A549 (cell line): ENCODE measurements at regions not wholly inside any gene's neighbourhood (a gene's known extent, or its start where the extent isn't known, plus 50 kb on each side); places are given as distances from the start of the nearest gene placed in this dataset.
A peak's percentile ranks its signal among the peaks of the same experiment; 100 is the strongest.

ENCODE experiments used
- ATAC-seq, 2 experiments: fragments of 200-7000 bp in 1 of 2; fragments of >200 bp in 1 of 2; cut with Nextera tagmentation in 1 of 2; cut with Tn5 transposase in 1 of 2; 3 replicates each; pipeline versions ENCODE4 v1.8.0 to v1.9.1; 2018 to 2020; ENCODE audit warnings: mild to moderate bottlenecking in 1 of 2, moderate library complexity in 1 of 2
- CTCF ChIA-PET: fragments of 300-600 bp; sonication (Branson Sonifier 250); formaldehyde crosslinking; extraction: SDS; loops from one replicate; lab custom pipeline; 2021; ENCODE audit warnings: antibody characterized with exemption, inconsistent platforms; lab: Yijun Ruan, JAX
- POLR2A ChIA-PET: fragments of 350-600 bp; formaldehyde crosslinking; extraction: SDS; loops from one replicate; lab custom pipeline; 2021; ENCODE audit warnings: antibody characterized with exemption, inconsistent platforms; lab: Yijun Ruan, JAX
- DNase-seq, 2 experiments: peaks; one replicate each; pipeline versions ENCODE4 v3.0.0 to v3.0.0-alpha.2; 2011 to 2016; ENCODE audit warnings: low read depth in 1 of 2, low spot score in 1 of 2
- FAIRE-seq: peaks from 2 replicates; lab custom pipeline; 2011; peaks lifted over from hg19 to GRCh38; lab: Jason Lieb, UNC
- H3K27ac ChIP-seq, 2 experiments: fragments of >200 bp; sonication (Bioruptor Twin); formaldehyde crosslinking; 3 replicates each; pipeline ENCODE4 v1.5.1; 2016 to 2017
- H3K4me1 ChIP-seq: fragments of >200 bp; sonication (Bioruptor Twin); formaldehyde crosslinking; 3 replicates; pipeline ENCODE4 v1.6.1; 2016
- H3K4me2 ChIP-seq: fragments of >200 bp; sonication (Bioruptor Twin); formaldehyde crosslinking; 3 replicates; pipeline ENCODE4 v1.6.1; 2016
- H3K4me3 ChIP-seq: fragments of >200 bp; sonication (Bioruptor Twin); formaldehyde crosslinking; 3 replicates; pipeline ENCODE4 v1.5.1; 2016
- H3K9me3 ChIP-seq: fragments of >200 bp; sonication (Bioruptor Twin); formaldehyde crosslinking; 3 replicates; pipeline ENCODE4 v1.6.1; 2016
- BCL3 ChIP-seq: fragments of >200 bp; sonication (Bioruptor Twin); formaldehyde crosslinking; IDR thresholded peaks from 3 replicates; pipeline ENCODE4 v1.6.1; 2016
- BHLHE40 ChIP-seq: IDR thresholded peaks from 2 replicates; pipeline ENCODE4 v1.6.1; 2012; ENCODE audit warnings: low read depth, low read length, inconsistent platforms
- EHF ChIP-seq: fragments of 250-450 bp; sonication (Bioruptor Pico); IDR thresholded peaks from 2 replicates; pipeline ENCODE4 v1.5.0; 2020; ENCODE audit warnings: mild to moderate bottlenecking
- EP300 ChIP-seq, 2 experiments: fragments of >200 bp; sonication (Bioruptor Twin); formaldehyde crosslinking; IDR thresholded peaks; 2 replicates in 1 of 2; 3 replicates in 1 of 2; pipeline ENCODE4 v1.6.1; 2016 to 2017
- ESRRA ChIP-seq: fragments of 150-350 bp; IDR thresholded peaks from 2 replicates; pipeline ENCODE4 v1.6.1; 2014; ENCODE audit warnings: mild to moderate bottlenecking, low read length, borderline replicate concordance
- FOXS1 ChIP-seq: fragments of 250-450 bp; sonication (Bioruptor Pico); IDR thresholded peaks from 2 replicates; pipeline ENCODE4 v1.5.0; 2020; ENCODE audit warnings: mild to moderate bottlenecking, moderate library complexity
- GATA3 ChIP-seq: IDR thresholded peaks from 2 replicates; pipeline ENCODE4 v1.6.1; 2012; ENCODE audit warnings: borderline replicate concordance
- HMGXB4 ChIP-seq: fragments of 250-450 bp; sonication (Bioruptor Pico); IDR thresholded peaks from 2 replicates; pipeline ENCODE4 v1.5.0; 2021; ENCODE audit warnings: mild to moderate bottlenecking, moderate library complexity, borderline replicate concordance
- KDM5A ChIP-seq: fragments of 200-600 bp; sonication (generic); IDR thresholded peaks from 2 replicates; pipeline ENCODE4 v1.6.1; 2016; ENCODE audit warnings: antibody characterized with exemption, mild to moderate bottlenecking
- MAFK ChIP-seq: fragments of 450-650 bp; IDR thresholded peaks from 2 replicates; pipeline ENCODE4 v1.6.1; 2014; ENCODE audit not compliant: partially characterized antibody
- MAZ ChIP-seq: fragments of 150-350 bp; IDR thresholded peaks from 2 replicates; pipeline ENCODE4 v1.6.1; 2014; ENCODE audit warnings: antibody characterized with exemption, low read depth, low read length, borderline replicate concordance
- NR3C1 ChIP-seq: fragments of >200 bp; sonication (Bioruptor Twin); formaldehyde crosslinking; IDR thresholded peaks from 3 replicates; pipeline ENCODE4 v1.6.1; 2017
- PBX3 ChIP-seq: IDR thresholded peaks from 2 replicates; pipeline ENCODE4 v1.6.1; 2012
- PHF8 ChIP-seq: fragments of 200-600 bp; sonication (generic); IDR thresholded peaks from 2 replicates; pipeline ENCODE4 v1.6.1; 2016; ENCODE audit warnings: low read depth, mild to moderate bottlenecking, antibody characterized with exemption, moderate library complexity, borderline replicate concordance
- POLR2AphosphoS2 ChIP-seq: conservative IDR thresholded peaks from 2 replicates; pipeline ENCODE4 v1.6.1; 2012; ENCODE audit warnings: low read length, improper control_type of control experiment, inconsistent platforms
- RCOR1 ChIP-seq: fragments of 150-350 bp; IDR thresholded peaks from 2 replicates; pipeline ENCODE4 v1.6.1; 2014; ENCODE audit warnings: antibody characterized with exemption, low read length, low read depth
- SMC3 ChIP-seq: fragments of >200 bp; sonication (Bioruptor Twin); formaldehyde crosslinking; IDR thresholded peaks from 3 replicates; pipeline ENCODE4 v1.6.1; 2018; ENCODE audit warnings: inconsistent platforms
- USF2 ChIP-seq: fragments of 450-650 bp; IDR thresholded peaks from 2 replicates; pipeline ENCODE4 v1.6.1; 2014; ENCODE audit warnings: antibody characterized with exemption
- WGBS: methylation state at CpG from one replicate; pipeline ENCODE4 v1.1.6; 2017; ENCODE audit errors: missing lambda C conversion rate; 5-methylcytosine and 5-hydroxymethylcytosine counted together
- TF ChIP-seq, protein P1 (sequence below): fragments of 200-600 bp; sonication (generic); IDR thresholded peaks from 2 replicates; pipeline ENCODE4 v1.6.1; 2016; ENCODE audit warnings: antibody characterized with exemption, mild to moderate bottlenecking, moderate library complexity
- TF ChIP-seq, protein P2 (sequence below): fragments of >200 bp; sonication (Bioruptor Twin); formaldehyde crosslinking; IDR thresholded peaks from 2 replicates; pipeline ENCODE4 v1.6.1; 2016
- TF ChIP-seq, protein P3 (sequence below): IDR thresholded peaks from 2 replicates; pipeline ENCODE4 v1.6.1; 2012; ENCODE audit warnings: low read depth, borderline replicate concordance

- no peak for FAIRE-seq
Observed at GRCh38 chr14:55772486-55772885, 192.5 kb downstream of the KTN1 start.

GRCh38 chr14:55773312-55773711 lies 193.3 kb downstream of the KTN1 start:
- no peak for ATAC-seq

More at GRCh38 chr14:55772486-55772885, 192.5 kb downstream of the KTN1 start:
- Histone ChIP-seq H3K4me2 (no peak overlapping the region), H3K4me3 (no peak overlapping the region), H3K4me1 (peaks cover 17% of the 10 kb centered on the region), H3K9me3 (no peaks in the 10 kb centered on the region), H3K27ac (no peak overlapping the region)
- ATAC-seq (no peak), DNase-seq (no peak)
- 94% methylated on average over 1 of the region's 1 CpG for WGBS
- TF ChIP-seq PHF8 (no peak), MAZ (no peak), POLR2AphosphoS2 (no peak), FOXS1 (CRISPR knock-in tag) (no peak)
- TF ChIP-seq, protein P1, sequence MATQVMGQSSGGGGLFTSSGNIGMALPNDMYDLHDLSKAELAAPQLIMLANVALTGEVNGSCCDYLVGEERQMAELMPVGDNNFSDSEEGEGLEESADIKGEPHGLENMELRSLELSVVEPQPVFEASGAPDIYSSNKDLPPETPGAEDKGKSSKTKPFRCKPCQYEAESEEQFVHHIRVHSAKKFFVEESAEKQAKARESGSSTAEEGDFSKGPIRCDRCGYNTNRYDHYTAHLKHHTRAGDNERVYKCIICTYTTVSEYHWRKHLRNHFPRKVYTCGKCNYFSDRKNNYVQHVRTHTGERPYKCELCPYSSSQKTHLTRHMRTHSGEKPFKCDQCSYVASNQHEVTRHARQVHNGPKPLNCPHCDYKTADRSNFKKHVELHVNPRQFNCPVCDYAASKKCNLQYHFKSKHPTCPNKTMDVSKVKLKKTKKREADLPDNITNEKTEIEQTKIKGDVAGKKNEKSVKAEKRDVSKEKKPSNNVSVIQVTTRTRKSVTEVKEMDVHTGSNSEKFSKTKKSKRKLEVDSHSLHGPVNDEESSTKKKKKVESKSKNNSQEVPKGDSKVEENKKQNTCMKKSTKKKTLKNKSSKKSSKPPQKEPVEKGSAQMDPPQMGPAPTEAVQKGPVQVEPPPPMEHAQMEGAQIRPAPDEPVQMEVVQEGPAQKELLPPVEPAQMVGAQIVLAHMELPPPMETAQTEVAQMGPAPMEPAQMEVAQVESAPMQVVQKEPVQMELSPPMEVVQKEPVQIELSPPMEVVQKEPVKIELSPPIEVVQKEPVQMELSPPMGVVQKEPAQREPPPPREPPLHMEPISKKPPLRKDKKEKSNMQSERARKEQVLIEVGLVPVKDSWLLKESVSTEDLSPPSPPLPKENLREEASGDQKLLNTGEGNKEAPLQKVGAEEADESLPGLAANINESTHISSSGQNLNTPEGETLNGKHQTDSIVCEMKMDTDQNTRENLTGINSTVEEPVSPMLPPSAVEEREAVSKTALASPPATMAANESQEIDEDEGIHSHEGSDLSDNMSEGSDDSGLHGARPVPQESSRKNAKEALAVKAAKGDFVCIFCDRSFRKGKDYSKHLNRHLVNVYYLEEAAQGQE = no peak
- TF ChIP-seq, protein P2, sequence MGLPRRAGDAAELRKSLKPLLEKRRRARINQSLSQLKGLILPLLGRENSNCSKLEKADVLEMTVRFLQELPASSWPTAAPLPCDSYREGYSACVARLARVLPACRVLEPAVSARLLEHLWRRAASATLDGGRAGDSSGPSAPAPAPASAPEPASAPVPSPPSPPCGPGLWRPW = no peak
- CTCF ChIA-PET = no interaction called here
- POLR2A ChIA-PET = no interaction called here

GRCh38 chr14:55773984-55774545 lies 194.1 kb downstream of the KTN1 start:
- TF ChIP-seq POLR2AphosphoS2 (no peak), EHF (CRISPR knock-in tag) (no peak), HMGXB4 (no peak), USF2 (no peak), KDM5A (no peak), MAFK (no peak), BCL3 (no peak), PBX3 (no peak), GATA3 (no peak), ESRRA (no peak), NR3C1 (no peak), EP300 (IDR thresholded peaks at IDR 0.05) (no peak)
- TF ChIP-seq, protein P3, sequence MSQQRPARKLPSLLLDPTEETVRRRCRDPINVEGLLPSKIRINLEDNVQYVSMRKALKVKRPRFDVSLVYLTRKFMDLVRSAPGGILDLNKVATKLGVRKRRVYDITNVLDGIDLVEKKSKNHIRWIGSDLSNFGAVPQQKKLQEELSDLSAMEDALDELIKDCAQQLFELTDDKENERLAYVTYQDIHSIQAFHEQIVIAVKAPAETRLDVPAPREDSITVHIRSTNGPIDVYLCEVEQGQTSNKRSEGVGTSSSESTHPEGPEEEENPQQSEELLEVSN = no peak
- 88% methylated on average over 1 of the region's 1 CpG for WGBS
- ChIA-PET POLR2A (no interaction called here), CTCF (interaction anchor here (0.9 to 1.1 kb wide), 2 partner anchors 11 to 22 kb away, joined by 3 read pairs; no protein-coding TSS in a partner anchor)
- Histone ChIP-seq H3K4me3 (no peak overlapping the region), H3K4me2 (peak overlapping the region; percentile 19; the same call in 2 of the 3 replicates), H3K27ac (no peak overlapping the region), H3K9me3 (no peaks in the 10 kb centered on the region), H3K4me1 (peaks cover 17% of the 10 kb centered on the region)
- FAIRE-seq = no peak
- ATAC-seq = no peak; a peak in 1 of 6 replicates
- no peak for DNase-seq

More at GRCh38 chr14:55773312-55773711, 193.3 kb downstream of the KTN1 start:
- H3K9me3 ChIP-seq = no peaks in the 10 kb centered on the region
- DNase-seq (no peak), FAIRE-seq (no peak)
- TF ChIP-seq SMC3 (no peak), BHLHE40 (no peak), RCOR1 (no peak), PHF8 (no peak)
- 67% methylated on average over 1 of the region's 1 CpG for WGBS
- ChIA-PET CTCF (no interaction called here), POLR2A (no interaction called here)
- H3K27ac ChIP-seq = no peak overlapping the region
- peaks cover 17% of the 10 kb centered on the region for H3K4me1 ChIP-seq
- no peak overlapping the region for H3K4me3 ChIP-seq
- H3K4me2 ChIP-seq = peak overlapping the region; percentile 19; the same call in 1 of the 3 replicates
